ENCODE measurements at regions not wholly inside any gene's neighbourhood (a gene's known extent, or its start where the extent isn't known, plus 50 kb on each side); places are given as distances from the start of the nearest gene placed in this dataset.

DNA sequence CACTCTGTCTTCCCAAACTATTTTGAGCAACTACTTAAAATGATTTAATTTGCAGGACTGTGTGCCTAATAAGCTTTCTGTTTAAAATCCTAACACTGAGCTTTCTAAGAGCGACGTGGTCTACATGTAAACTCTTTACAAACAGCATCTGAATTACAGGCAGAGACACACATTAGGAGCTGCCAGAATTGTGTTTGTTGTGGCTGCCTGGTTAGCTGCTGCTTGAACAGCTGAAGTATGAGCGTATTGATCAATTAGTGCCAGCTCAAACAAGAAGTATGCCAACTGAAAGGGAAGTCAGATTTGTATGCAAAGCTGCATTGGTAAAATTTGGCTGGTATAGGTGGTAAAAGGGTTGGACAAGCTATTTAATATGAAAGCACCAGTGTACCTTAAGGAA lies 384.4 kb downstream of the PCDH7 start:
- DNase-seq (ENCODE audit: low spot score in 2 of 2): no peak
- intact Hi-C loops (cut with DNase I; ENCODE audit: low total_unique reads): no loop called here
- no peaks in the 10 kb centered on the region for H3K27me3 ChIP-seq
- H3K36me3 ChIP-seq: no peaks in the 10 kb centered on the region
- H3K4me1 ChIP-seq: no peaks in the 10 kb centered on the region
- H3K27ac ChIP-seq: no peak overlapping the region
- H3K4me3 ChIP-seq: no peak overlapping the region
- no peaks in the 10 kb centered on the region for H3K9me3 ChIP-seq
- TF ChIP-seq, protein P1, sequence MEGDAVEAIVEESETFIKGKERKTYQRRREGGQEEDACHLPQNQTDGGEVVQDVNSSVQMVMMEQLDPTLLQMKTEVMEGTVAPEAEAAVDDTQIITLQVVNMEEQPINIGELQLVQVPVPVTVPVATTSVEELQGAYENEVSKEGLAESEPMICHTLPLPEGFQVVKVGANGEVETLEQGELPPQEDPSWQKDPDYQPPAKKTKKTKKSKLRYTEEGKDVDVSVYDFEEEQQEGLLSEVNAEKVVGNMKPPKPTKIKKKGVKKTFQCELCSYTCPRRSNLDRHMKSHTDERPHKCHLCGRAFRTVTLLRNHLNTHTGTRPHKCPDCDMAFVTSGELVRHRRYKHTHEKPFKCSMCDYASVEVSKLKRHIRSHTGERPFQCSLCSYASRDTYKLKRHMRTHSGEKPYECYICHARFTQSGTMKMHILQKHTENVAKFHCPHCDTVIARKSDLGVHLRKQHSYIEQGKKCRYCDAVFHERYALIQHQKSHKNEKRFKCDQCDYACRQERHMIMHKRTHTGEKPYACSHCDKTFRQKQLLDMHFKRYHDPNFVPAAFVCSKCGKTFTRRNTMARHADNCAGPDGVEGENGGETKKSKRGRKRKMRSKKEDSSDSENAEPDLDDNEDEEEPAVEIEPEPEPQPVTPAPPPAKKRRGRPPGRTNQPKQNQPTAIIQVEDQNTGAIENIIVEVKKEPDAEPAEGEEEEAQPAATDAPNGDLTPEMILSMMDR (IDR thresholded peaks at IDR 0.05): no peak
- TF ChIP-seq POLR2A (IDR thresholded peaks at IDR 0.05) (no peak), POLR2AphosphoS5 (IDR thresholded peaks at IDR 0.05) (no peak)

DNA sequence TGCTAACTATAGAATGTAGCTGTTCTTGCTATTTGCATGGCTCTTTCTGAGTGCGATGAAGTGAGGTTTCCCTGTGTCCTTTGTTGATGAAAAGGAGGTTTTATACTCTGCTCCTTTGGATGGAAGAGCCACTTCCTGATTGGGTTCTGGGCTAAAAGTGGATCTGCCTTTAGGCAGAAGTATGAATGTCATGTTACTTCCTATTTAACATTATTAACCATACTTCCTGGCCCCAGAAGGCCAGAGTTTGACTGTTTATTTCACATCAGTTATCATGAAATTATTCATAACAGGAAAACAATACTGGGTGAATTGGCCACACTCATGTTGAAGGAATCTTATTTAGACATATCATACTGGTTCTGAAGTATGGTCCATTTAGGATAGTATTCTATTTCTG lies 386.2 kb downstream of the PCDH7 start:
- no peak overlapping the region for H3K4me3 ChIP-seq
- no peaks in the 10 kb centered on the region for H3K36me3 ChIP-seq
- DNase-seq (ENCODE audit: low spot score in 2 of 2): no peak
- no peak overlapping the region for H3K27ac ChIP-seq
- H3K27me3 ChIP-seq: no peaks in the 10 kb centered on the region
- TF ChIP-seq, protein P1 (IDR thresholded peaks at IDR 0.05): no peak
- TF ChIP-seq POLR2AphosphoS5 (IDR thresholded peaks at IDR 0.05) (no peak), POLR2A (IDR thresholded peaks at IDR 0.05) (no peak)
- no peaks in the 10 kb centered on the region for H3K4me1 ChIP-seq
- intact Hi-C loops (cut with DNase I; ENCODE audit: low total_unique reads): no loop called here
- H3K9me3 ChIP-seq: no peaks in the 10 kb centered on the region

DNA sequence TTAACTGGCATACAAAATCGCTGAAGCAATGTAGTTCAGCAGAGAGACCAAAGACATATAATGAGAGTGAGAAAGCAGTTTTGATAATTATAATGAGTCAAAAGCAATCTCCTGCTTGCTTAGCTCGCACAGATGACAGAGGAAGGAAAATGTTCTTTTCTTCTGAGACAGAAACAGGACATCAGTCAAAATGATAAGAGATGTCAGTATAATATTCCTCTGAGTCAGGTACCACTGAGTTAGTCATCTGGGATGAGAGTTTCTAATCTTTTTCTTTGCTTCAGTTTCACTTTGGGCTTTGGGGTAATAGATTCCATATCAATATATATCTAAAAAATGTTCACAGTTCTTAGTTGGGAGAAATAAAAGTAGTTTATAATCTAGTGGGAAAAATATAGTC lies 387.2 kb downstream of the PCDH7 start:
- Histone ChIP-seq H3K4me1 (no peaks in the 10 kb centered on the region), H3K4me3 (no peak overlapping the region), H3K36me3 (no peaks in the 10 kb centered on the region), H3K9me3 (no peaks in the 10 kb centered on the region), H3K27me3 (no peaks in the 10 kb centered on the region), H3K27ac (no peak overlapping the region)
- no peak for DNase-seq (ENCODE audit: low spot score in 2 of 2)
- no peak for TF ChIP-seq POLR2AphosphoS5 (IDR thresholded peaks at IDR 0.05)
- intact Hi-C loops (cut with DNase I; ENCODE audit: low total_unique reads): no loop called here

DNA sequence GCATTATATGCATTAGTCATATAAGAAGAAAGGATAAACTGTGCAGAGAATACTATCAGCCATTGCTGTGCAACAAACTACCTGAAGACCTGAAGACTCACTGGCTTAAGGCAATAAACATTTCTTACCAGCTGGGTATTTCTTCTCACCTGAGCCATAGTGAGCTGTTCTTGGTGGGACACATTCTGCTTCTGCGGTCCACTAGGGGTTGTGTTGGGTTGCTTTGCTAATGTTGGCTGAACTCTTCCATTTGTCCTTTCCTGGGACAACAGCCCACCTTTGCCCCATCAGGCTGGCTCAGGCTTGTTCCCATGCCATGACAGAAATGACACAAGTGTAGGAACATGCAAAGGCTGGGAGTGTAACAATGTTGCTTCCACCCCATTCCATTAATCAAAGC lies 388.6 kb downstream of the PCDH7 start:
- H3K4me1 ChIP-seq: no peaks in the 10 kb centered on the region
- no peak overlapping the region for H3K27ac ChIP-seq
- no peaks in the 10 kb centered on the region for H3K27me3 ChIP-seq
- DNase-seq (ENCODE audit: low spot score in 2 of 2): no peak
- no peaks in the 10 kb centered on the region for H3K36me3 ChIP-seq
- intact Hi-C loops (cut with DNase I; ENCODE audit: low total_unique reads): no loop called here
- H3K4me3 ChIP-seq: no peak overlapping the region
- H3K9me3 ChIP-seq: no peaks in the 10 kb centered on the region
- TF ChIP-seq POLR2A (IDR thresholded peaks at IDR 0.05) (no peak), POLR2AphosphoS5 (IDR thresholded peaks at IDR 0.05) (no peak)
- TF ChIP-seq, protein P1 (IDR thresholded peaks at IDR 0.05): no peak

DNA sequence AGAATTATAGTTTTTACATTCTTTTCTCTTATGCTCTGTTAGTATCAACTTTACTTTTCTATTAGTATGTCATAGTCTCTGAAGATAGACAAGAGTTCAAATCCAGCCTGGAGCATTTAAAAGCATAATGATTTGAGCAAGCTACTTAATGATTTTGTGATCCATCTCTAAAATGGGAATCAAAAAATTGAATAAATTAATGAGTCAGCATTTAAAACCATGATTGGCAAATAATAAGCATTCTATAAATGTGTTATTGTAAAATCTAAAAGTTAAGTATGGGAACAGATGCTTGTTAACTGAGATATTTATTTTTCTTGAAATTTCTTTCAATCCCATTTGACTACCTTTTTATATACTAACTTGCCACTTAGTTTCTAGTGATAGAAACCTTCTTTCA lies 391.6 kb downstream of the PCDH7 start:
- H3K27ac ChIP-seq: no peak overlapping the region
- no peaks in the 10 kb centered on the region for H3K36me3 ChIP-seq
- H3K4me1 ChIP-seq: no peaks in the 10 kb centered on the region
- DNase-seq (ENCODE audit: low spot score in 2 of 2): no peak
- no peaks in the 10 kb centered on the region for H3K9me3 ChIP-seq
- no peak overlapping the region for H3K4me3 ChIP-seq
- intact Hi-C loops (cut with DNase I; ENCODE audit: low total_unique reads): no loop called here
- no peaks in the 10 kb centered on the region for H3K27me3 ChIP-seq
- TF ChIP-seq POLR2AphosphoS5 (IDR thresholded peaks at IDR 0.05) (no peak), POLR2A (IDR thresholded peaks at IDR 0.05) (no peak)
- TF ChIP-seq, protein P1 (IDR thresholded peaks at IDR 0.05): no peak

DNA sequence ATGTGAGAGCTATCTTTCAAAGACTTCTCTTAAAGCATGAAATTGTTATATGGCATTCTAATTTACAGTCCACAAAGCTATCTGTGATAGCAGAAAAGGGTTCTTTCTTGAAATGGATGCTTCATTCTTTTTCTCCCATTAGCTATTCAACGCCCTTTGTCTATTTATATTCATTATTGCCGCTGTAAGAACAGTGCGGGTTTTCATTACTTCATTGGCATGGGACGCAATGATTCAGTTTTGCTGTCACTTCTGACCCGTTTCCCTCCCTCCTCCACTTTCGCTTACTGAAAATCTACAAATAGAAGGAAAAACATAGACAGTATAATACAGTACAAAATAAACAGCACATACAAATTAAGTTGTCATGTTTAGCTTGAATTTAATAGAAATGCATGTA lies 394.6 kb downstream of the PCDH7 start:
- Histone ChIP-seq H3K27ac (no peak overlapping the region), H3K4me3 (no peak overlapping the region), H3K27me3 (no peaks in the 10 kb centered on the region), H3K36me3 (no peaks in the 10 kb centered on the region), H3K9me3 (no peaks in the 10 kb centered on the region), H3K4me1 (no peaks in the 10 kb centered on the region)
- TF ChIP-seq, protein P1 (IDR thresholded peaks at IDR 0.05): no peak
- TF ChIP-seq POLR2A (IDR thresholded peaks at IDR 0.05) (no peak), POLR2AphosphoS5 (IDR thresholded peaks at IDR 0.05) (no peak)
- intact Hi-C loops (cut with DNase I; ENCODE audit: low total_unique reads): no loop called here
- no peak for DNase-seq (ENCODE audit: low spot score in 2 of 2)
